ENCODE measurements at regions not wholly inside any gene's neighbourhood (a gene's known extent, or its start where the extent isn't known, plus 50 kb on each side); places are given as distances from the start of the nearest gene placed in this dataset.
"Not testable (repeated sequence)": the region's sequence is repeated elsewhere in the genome, so short reads cannot be mapped to it uniquely, and the experiment has no call there.

GRCh38 chr1:173393659-173394000, 83.5 kb upstream of the PRDX6 start:
- no peaks in the 10 kb centered on the region for H3K9me3 ChIP-seq (ENCODE audit: control insufficient read depth in 4 of 4, insufficient read depth in 3 of 4, low read length in 3 of 4)
- WGBS, 2 donors = 33 to 57% methylated on average over 1 of the region's 1 CpG
- H3K9ac ChIP-seq (ENCODE audit: insufficient read depth in 1 of 2, low read length in 2 of 2) = no peak overlapping the region

GRCh38 chr1:173394813-173395212, 82.3 kb upstream of the PRDX6 start:
- H3K4me1 ChIP-seq (ENCODE audit: control insufficient read depth in 5 of 5, insufficient read depth in 5 of 5, low read length in 5 of 5); H3K27me3 ChIP-seq (ENCODE audit: control insufficient read depth in 3 of 3, insufficient read depth in 3 of 3, low read length in 2 of 3); ATAC-seq (ENCODE audit: insufficient read depth, low FRiP score); H3K27ac ChIP-seq (ENCODE audit: low read depth in 1 of 2, low read length in 1 of 2); H3K4me3 ChIP-seq; H3K9me3 ChIP-seq (ENCODE audit: control insufficient read depth in 4 of 4, insufficient read depth in 3 of 4, low read length in 3 of 4); H3K36me3 ChIP-seq (ENCODE audit: control insufficient read depth in 4 of 4, insufficient read depth in 4 of 4, low read length in 4 of 4); H3K9ac ChIP-seq (ENCODE audit: insufficient read depth in 1 of 2, low read length in 2 of 2); DNase-seq: not testable (repeated sequence)

More at GRCh38 chr1:173393659-173394000, 83.5 kb upstream of the PRDX6 start:
- peak in 2 of 3 donors; percentile 83 to 92 for DNase-seq
- no peaks in the 10 kb centered on the region for H3K27me3 ChIP-seq (ENCODE audit: control insufficient read depth in 3 of 3, insufficient read depth in 3 of 3, low read length in 2 of 3)
- H3K4me1 ChIP-seq (ENCODE audit: control insufficient read depth in 5 of 5, insufficient read depth in 5 of 5, low read length in 5 of 5) = peaks cover 0 to 8% (median 0%) of the 10 kb centered on the region in 5 donors
- H3K4me3 ChIP-seq = no peak overlapping the region
- H3K27ac ChIP-seq (ENCODE audit: low read depth in 1 of 2, low read length in 1 of 2) = no peak overlapping the region
- no peak for TF ChIP-seq CTCF (IDR thresholded peaks at IDR 0.05; ENCODE audit: control extremely low read depth, extremely low read depth)
- no peak for ATAC-seq (ENCODE audit: insufficient read depth, low FRiP score)
- no peaks in the 10 kb centered on the region for H3K36me3 ChIP-seq (ENCODE audit: control insufficient read depth in 4 of 4, insufficient read depth in 4 of 4, low read length in 4 of 4)

GRCh38 chr1:173395762-173396161, 81.4 kb upstream of the PRDX6 start:
- no peak for DNase-seq
- H3K4me3 ChIP-seq = no peak overlapping the region
- H3K36me3 ChIP-seq (ENCODE audit: control insufficient read depth in 4 of 4, insufficient read depth in 4 of 4, low read length in 4 of 4) = no peaks in the 10 kb centered on the region
- no peak overlapping the region for H3K9ac ChIP-seq (ENCODE audit: insufficient read depth in 1 of 2, low read length in 2 of 2)
- no peak for TF ChIP-seq CTCF (IDR thresholded peaks at IDR 0.05; ENCODE audit: control extremely low read depth, extremely low read depth)
- H3K9me3 ChIP-seq (ENCODE audit: control insufficient read depth in 4 of 4, insufficient read depth in 3 of 4, low read length in 3 of 4) = peaks cover 0 to 1% (median 0%) of the 10 kb centered on the region in 4 donors
- no peak overlapping the region for H3K27ac ChIP-seq (ENCODE audit: low read depth in 1 of 2, low read length in 1 of 2)
- peaks cover 0 to 8% (median 0%) of the 10 kb centered on the region in 5 donors for H3K4me1 ChIP-seq (ENCODE audit: control insufficient read depth in 5 of 5, insufficient read depth in 5 of 5, low read length in 5 of 5)
- ATAC-seq (ENCODE audit: insufficient read depth, low FRiP score) = no peak
- no peaks in the 10 kb centered on the region for H3K27me3 ChIP-seq (ENCODE audit: control insufficient read depth in 3 of 3, insufficient read depth in 3 of 3, low read length in 2 of 3)

GRCh38 chr1:173400387-173400995, 76.6 kb upstream of the PRDX6 start:
- Histone ChIP-seq H3K36me3 (ENCODE audit: control insufficient read depth in 4 of 4, insufficient read depth in 4 of 4, low read length in 4 of 4) (no peaks in the 10 kb centered on the region), H3K9me3 (ENCODE audit: control insufficient read depth in 4 of 4, insufficient read depth in 3 of 4, low read length in 3 of 4) (peaks cover 0 to 1% (median 0%) of the 10 kb centered on the region in 4 donors), H3K4me1 (ENCODE audit: control insufficient read depth in 5 of 5, insufficient read depth in 5 of 5, low read length in 5 of 5) (peaks cover 0 to 10% (median 0%) of the 10 kb centered on the region in 5 donors), H3K27me3 (ENCODE audit: control insufficient read depth in 3 of 3, insufficient read depth in 3 of 3, low read length in 2 of 3) (no peaks in the 10 kb centered on the region), H3K27ac (ENCODE audit: low read depth in 1 of 2, low read length in 1 of 2) (no peak overlapping the region), H3K9ac (ENCODE audit: insufficient read depth in 1 of 2, low read length in 2 of 2) (no peak overlapping the region), H3K4me3 (no peak overlapping the region)
- DNase-seq = no peak
- no peak for ATAC-seq (ENCODE audit: insufficient read depth, low FRiP score)
- WGBS, 2 donors = 83 to 84% methylated on average over 1 of the region's 1 CpG
- no peak for TF ChIP-seq CTCF (IDR thresholded peaks at IDR 0.05; ENCODE audit: control extremely low read depth, extremely low read depth)

All from lung (tissue), 11 donors.